HG02870 (cell line): ENCODE measurements at regions not wholly inside any gene's neighbourhood (a gene's known extent, or its start where the extent isn't known, plus 50 kb on each side); places are given as distances from the start of the nearest gene placed in this dataset.

ENCODE experiments used
- ATAC-seq: cut with Tn5 transposase; IDR thresholded peaks from one replicate; pipeline ENCODE4 v1.9.1; 2021; ENCODE audit warnings: mild to moderate bottlenecking, moderate library complexity; ENCODE audit not compliant: unreplicated experiment

DNA sequence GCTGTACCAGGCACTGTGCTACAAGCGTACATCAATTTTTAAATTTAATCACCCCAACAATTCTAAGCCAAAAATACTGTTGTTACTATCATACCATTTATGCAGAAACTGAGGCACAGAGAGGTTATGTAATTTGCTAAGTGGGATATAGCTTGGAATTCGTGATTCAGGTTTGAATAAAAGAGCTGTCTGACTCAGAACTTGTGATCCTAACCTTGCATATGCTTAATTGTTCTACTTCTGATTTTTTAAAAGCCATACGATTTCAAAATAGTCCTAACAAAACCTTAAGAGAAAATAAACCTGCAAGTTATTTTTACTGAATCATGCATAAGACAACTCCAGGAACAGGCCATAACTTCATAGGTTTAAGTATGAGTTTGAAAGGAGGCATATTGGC, 498.0 kb upstream of the CFAP20DC start:
- no peak for ATAC-seq

DNA sequence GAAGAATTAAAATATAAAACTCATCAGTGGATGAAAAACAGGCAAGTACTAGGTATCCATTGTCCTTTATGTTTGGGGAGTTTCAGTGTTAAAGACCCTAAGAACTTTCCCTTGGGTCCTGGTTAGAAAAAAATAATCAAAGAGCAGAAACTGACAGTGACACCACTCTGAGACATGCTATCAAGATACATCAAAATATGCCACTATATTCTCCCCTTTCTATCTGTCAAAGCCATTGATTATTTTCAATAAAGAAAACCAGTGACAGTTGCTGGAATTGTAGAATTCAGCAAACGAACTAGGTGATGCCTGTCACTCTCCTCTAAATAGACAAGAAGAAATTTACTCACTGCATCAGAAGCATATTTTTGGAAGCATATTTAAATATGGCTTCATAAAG, 496.7 kb upstream of the CFAP20DC start:
- no peak for ATAC-seq

DNA sequence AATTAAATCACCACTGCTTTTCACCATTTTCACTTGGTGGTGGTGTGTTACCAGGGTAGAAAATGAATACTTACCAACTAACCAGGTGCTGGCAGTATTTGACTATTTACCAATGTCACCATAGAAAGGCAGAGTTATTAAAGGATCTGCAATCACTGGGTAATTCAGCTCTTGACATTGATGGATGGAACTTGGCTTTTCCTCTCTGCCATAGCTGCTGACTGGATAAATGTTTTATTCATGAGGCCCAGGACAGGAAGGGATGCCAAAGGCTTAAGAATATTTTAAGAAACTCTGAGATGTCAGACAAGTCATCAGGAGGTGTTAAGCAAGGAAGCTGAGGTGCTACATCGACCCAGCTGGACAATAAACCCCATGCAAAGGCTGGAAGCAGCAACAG, 495.5 kb upstream of the CFAP20DC start:
- no peak for ATAC-seq

DNA sequence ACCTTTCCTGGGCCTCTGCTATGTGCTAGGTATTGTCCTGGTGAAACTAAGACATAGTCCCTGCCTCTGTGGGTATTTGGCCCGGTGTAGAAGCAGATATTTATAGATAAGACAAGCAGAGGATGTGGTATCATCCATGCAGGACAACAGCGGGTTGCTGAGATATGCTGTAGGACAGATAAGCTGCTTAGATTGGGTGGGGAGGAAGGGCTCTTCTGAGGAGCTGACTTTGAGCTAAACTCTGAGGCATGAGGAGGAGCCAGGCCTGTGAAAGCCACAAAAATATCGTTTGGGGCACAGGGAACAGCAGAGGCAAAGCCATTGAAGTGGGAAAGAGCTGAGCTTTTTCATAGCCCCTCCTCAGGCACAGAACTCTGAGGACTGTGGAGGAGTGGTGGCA, 492.5 kb upstream of the CFAP20DC start:
- ATAC-seq = no peak

DNA sequence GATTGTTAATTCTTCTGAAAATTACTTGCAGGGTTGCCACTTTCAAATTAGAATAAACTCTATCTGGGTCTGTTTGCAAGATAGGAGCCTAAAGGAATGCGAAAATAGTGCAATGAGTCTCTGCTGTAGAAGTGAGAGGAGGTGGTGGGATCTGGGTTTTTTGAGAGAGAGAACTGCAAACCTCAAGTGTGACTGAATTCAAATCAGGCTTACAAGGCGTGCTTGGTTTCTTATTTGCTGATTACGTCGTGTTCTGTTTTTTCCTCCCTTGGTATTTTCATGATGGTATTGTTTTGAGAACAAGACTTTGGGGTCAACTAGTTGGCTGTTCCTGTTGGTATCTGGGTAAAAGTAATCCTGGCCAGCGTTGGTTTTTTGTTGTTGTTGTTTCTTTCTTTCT, 490.9 kb upstream of the CFAP20DC start:
- ATAC-seq = peak; percentile 98

DNA sequence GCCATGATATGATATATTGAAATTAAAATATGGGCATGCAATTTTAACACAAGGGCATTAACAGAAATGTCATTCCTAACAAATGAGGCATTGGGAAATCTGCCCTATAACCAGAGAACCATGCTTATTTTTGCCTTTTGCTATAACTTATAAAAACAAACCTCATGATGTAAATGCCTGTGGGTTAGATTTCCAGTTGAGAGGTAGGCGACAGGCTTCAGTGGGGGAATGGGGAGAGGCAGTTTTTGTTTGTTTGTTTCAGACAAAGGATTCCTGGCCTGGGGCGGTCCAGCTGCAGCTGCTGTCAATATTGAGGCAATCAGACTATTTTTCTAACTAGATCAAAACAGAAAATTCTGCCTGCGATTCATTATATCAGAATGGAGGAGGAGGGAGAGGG, 490.4 kb upstream of the CFAP20DC start:
- no peak for ATAC-seq

DNA sequence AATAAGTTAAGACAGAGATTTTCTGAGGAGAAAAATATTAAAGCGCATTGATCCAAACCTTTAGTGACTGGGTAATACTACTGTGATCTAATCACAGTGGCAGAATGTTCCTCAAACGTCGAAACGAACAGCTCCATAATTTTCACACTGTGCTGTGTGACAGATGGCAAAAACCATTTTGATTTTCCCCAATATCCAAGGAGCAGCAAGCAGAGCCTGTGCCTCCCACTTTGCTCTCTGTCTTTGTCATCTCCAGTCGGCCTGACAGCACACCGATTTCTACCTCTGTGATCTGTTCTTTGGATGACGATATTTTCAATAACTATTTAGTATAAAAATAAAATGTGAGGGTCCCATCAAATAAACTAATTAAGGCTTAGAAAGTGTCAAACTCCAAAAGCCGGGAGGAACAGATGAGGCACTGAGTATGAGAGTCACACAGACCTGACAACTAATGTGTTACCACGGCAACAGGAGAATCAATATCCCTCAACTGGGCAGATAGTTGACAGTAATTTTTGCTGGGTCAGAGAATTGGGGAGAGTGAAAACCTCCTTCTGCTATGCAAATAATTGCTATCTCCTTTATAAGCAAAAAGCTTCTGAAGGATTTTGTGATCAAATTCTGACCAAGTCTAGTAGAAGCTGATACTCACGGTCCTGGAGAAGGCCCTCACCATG, 489.1 kb upstream of the CFAP20DC start:
- ATAC-seq = no peak

DNA sequence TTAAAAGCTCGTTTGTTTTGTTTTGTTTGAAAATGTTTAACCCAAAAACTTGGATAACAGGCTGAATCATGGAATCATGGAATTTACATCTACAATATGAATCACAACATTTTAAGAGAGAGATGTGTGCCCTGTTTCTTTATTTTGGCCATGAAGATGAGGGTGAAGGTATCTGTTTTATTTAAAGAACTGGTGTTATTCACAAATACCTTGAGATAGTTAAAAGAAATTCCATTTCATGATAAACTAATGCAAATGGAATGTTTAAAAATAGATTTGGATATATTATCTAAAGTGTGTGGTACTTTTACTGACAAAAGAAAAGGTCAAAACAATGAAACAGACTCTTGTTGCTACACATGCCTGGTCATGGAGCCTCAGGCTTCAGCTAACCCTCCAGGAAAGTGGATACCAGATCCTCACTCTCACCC, 486.0 kb upstream of the CFAP20DC start:
- ATAC-seq = no peak

DNA sequence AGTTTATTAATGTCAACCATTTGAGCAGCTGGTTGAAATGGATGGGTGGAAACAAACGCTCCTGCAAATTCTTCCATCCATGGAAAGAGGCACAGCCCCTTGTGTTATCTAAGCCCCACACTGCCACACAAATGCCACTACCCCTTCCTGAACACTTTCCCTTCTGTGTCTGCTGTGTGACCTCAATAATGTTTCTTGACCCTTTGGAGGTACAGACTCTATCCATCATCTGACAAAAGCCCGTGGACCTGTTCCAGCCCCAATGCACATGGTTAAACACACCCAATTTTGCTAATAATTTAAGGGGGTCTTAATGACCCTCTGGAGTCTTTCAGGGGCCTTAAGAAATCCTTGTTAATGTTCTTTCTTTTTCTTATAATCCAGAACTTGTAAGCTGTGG, 482.2 kb upstream of the CFAP20DC start:
- no peak for ATAC-seq

DNA sequence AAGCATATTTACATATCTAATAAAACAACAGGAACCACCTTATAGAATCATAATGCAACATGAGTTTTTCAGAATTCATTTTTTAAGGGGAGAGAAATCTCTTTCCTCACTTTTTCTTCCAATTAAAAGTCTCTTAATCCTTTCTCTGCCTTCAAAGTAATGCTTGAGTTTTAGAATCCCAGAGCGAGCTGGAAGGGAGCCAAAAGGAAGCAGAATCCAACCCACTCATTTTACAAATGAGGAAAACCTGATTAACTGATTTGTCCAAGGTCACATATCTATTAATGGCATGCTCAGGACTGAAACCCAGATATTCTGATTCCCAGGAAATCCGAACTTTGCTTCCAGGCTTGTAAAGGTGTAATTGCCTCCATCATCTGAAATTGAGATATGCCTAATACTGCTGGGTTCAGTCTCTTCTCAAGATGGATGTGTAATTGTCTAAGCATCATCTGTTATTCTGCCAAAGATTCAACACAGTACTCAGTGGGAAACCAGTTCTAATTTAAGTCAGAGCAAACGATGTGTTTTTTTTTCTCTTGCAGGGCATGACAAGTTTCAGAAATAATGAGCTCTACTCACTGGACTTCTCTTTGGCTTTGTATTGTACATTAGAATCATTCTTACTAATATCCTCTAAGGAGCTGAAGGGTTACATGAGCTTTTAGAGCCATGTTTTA, 481.4 kb upstream of the CFAP20DC start:
- ATAC-seq = no peak

DNA sequence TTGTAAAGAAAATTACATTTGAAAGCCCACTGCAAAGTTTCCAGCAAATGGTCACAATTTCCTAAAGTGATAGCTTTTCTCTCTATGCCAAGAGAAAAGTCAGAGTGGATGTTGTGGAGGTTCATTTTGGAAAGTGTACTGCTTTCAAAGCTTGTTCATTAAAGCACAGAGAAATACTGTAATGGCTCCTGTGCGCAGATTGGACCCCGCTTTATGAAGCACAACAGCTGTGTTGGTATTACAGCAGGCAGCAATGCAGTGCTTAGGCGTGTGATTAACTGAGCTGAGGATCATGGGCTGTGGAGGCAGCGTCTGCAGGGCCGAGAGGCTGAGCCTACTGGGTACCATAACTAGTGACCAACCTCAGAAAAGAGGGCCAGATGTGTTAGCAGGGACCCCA, 478.4 kb upstream of the CFAP20DC start:
- no peak for ATAC-seq

DNA sequence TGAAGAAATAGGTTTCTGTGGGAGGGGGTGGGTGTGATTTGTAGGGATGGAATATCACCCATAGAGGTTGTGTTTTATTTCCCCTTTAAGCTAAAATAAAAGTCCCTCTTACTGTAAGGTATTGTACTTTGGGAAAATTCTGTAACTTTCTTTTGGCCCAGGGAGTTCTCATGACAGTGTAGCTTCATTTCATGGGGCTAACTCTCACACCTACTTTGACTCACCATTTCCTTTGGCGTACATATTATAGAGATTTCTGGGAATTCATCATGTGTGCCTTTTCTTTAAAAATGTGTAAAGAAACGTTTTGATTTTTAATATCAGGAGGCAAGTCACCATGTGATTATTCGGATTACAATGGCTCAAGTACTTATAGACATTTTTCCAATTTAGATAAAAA, 477.7 kb upstream of the CFAP20DC start:
- no peak for ATAC-seq

DNA sequence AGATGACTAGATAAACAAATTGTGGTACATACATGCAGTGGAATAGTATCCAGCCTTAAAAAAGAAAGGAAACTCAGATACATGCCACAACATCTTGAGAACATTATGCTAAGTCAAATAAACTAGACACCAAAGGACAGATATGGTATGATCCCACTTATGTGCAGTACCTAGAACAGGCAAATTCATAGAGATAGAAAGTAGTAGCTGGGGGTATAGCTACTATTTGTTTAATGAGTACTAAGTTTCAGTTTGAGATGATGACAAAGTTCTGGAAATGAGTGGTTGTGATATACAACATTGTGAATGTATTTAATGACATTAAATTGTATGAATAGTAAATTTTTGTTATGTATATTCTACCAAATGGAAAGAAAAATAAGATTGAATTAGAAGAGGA, 477.2 kb upstream of the CFAP20DC start:
- ATAC-seq = no peak

DNA sequence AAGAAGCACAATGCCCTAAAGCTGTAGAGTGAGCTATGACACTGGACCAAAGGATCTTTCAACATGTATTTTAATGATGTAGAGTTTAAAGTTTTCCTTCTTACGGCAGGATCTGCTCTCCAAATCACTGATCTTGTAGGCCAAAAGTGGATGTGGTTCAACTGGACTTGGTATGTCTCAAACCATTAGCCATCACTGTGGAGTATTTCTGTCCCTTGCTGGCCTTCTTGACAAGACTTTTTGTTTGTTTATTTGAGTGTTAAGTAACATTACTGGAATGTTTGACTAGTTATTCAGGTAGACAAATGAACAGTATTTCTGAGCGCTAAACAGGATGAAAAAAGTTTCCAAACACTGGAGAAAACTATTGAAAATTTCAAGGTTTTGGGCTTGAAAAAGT, 472.7 kb upstream of the CFAP20DC start:
- ATAC-seq = no peak

DNA sequence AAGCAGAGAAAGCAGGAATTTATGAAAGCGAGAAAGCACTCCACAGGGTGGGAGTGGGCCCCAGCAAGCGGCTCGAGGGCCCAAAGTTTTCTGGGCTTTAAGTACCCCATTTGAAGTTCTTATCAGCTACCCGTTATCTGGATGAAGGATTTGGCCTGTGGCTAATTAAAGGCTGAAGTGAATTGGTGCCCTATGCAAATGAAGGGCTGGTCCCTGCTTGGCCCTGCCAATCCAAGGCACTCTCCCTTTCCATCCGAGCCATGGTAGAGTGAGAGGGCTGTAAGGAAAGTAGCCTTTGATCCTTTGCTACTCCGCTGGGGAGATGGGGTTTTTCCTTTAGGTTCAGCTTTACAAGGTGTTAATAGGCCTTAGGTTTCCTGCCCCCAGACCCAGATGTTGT, 469.3 kb upstream of the CFAP20DC start:
- ATAC-seq = no peak

DNA sequence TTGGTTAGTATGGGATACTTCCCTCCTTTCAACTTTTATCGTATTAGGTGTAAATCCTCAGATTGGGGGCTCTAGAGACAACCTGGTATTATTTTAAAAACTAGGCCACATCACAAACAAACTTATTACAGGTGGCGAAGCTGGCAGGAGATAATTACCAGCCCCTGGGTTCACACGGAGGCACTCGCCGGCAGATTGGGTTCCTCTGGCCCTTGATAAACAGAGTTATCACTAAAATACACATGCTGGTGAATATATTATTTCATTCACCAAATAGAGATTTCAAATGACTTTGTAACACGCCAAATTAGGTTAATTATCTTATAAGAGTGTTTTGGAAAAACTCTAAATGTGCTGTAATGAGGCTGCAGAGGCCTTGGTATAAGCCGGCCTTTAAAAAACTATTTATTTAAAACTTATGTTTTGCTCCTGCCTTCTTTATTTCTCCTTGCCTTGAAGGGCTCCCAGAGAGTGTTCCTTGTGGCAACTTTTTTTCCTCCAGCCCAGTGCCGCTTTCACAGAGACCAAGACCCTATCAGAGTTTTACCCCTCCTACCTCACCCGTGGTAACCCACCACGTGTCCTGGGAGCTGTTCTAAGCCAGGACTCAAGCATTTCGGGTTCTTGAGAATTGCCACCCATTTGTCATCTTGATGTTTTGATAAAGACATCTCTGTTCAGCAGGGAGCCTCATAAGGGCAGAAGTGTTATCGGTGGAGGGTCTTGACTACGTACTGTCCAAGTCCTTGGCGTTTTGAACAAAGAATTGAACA, 468.6 kb upstream of the CFAP20DC start:
- ATAC-seq = no peak

DNA sequence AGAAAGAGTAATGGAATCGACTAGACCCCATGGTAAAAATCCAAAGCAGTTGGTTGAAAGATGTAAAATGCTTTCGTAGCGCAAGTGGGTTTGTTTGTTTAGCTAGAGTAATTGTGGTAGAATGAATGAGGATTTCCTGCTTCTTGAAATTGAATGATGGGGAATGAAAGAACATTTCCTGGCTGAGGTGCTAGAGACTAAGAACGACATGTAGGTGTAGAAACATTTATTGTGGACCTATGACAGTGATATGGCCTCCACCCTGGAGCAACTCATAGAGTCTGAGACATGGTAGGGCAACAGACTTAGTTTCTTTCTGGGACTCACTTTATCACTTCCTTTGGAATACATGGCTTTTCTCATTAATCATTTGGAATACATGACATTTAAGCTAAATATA, 467.6 kb upstream of the CFAP20DC start:
- ATAC-seq = no peak

DNA sequence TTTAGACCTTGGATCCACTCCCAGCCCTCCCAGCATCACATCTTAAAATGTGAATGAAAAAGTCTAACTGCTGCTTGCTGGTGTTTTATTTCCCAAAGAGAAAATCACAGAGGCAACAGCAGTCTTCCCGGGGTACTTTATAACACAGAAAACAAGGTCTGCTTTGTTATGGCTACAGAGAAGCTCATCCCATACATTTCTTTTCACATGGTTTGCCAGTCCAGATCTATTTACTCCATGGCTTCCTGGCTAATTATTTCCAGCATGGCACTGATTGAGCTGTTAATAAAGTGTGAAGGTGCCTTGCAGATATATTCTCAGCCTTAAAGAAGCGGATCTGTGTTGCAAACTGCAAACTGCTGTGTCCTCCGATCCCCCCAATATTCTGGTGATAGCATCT, 466.1 kb upstream of the CFAP20DC start:
- ATAC-seq = no peak

DNA sequence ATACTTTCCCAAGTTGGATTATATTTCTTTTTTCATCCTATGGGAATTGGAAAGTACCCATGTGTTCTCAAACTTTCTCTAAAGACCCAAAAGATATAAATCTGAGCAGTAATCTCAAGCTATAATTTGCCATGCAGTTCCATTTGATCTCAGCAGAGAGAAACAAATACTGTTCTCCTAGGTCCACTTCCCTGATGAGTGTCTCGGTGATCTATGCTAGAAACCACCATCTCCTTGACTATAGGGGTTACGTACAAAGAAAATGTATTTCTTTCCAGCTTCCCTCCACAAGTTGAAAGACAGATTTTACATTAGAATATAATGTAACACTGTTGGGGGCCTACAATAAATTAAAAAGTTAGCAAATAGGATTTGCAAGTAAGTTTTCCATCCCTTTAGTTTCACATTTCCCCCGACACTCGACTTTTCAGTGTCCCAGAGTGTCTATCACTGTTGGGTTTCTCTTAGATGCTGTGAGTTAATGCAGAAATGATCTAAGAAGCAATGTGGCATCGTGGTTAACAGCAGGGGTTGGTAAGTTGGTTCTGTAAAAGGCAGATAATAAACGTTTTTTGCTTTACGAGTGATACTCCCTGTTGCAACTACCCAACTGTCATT, 465.1 kb upstream of the CFAP20DC start:
- no peak for ATAC-seq

DNA sequence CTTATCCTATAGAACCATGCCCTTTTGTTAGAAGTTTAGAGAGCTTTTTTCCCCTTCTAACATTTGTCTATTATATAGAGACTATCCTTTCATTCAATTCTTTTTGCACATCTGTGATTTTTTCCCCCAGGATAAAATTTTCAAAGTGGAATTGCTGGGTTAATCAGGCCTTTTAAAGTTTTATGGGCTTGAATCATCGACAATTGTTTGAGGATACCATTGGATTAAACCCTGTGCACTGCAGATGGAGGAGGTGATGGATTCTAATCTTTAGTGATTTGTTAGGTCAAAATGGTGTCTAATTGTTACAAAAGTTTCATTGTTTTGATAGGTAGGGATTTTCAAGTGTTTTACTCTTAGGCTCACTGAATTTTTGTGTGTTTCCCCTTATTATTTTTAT, 463.7 kb upstream of the CFAP20DC start:
- ATAC-seq = no peak

DNA sequence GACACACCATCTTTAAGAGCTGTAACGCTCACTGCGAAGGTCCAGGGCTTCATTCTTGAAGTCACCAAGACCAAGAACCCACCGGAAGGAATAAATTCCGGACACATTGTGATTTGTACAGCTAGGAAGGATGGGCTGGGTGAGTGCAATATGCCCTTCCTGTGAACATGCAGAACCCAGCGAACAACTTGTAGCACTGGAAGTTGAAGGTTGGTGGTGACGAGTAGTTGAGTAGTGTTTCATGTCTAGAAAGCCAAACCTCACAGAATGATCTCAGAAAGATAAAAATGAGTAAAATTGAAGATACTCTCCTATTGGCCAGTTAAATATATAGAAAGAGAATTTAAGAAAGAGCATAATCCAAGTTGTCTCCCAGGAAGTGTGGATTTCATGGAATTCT, 462.2 kb upstream of the CFAP20DC start:
- ATAC-seq = no peak

DNA sequence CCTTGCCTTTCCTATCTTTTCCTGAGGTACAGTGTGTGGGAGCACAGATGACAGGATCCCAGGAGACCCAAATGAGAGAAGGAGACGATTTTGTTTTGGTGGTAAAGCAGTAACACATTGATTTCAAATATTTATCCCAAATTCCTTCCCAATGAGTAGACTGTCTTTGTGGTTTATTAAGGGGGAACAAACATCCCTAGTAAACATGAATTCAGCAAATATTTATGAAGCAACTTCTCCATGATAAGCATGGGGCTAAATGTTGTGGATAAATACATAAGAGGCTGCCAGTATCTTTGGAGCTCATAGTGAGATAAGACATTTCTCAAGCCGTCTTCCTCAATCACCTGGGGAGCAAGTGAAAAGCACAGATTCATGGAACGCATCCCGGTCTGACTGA, 460.8 kb upstream of the CFAP20DC start:
- ATAC-seq = no peak
